ENCODE measurements at regions not wholly inside any gene's neighbourhood (a gene's known extent, or its start where the extent isn't known, plus 50 kb on each side); places are given as distances from the start of the nearest gene placed in this dataset.
A peak's percentile ranks its signal among the peaks of the same experiment; 100 is the strongest.
"Not testable (repeated sequence)": the region's sequence is repeated elsewhere in the genome, so short reads cannot be mapped to it uniquely, and the experiment has no call there.

GRCh38 chrX:89757767-89758166 lies 163.9 kb upstream of the TGIF2LX start:
- not testable (repeated sequence) for H3K27me3 ChIP-seq, H3K36me3 ChIP-seq, H3K4me1 ChIP-seq, DNase-seq, H3K4me3 ChIP-seq, H3K27ac ChIP-seq, H3K9me3 ChIP-seq
- TF ChIP-seq CTCF (IDR thresholded peaks at IDR 0.05), result peak in 2 of 6 experiments; percentile 23 to 31

- not testable (repeated sequence) for H3K27me3 ChIP-seq, H3K4me1 ChIP-seq, H3K27ac ChIP-seq, H3K36me3 ChIP-seq, H3K4me3 ChIP-seq, DNase-seq, H3K9me3 ChIP-seq
Observed at GRCh38 chrX:89759076-89759685, 162.5 kb upstream of the TGIF2LX start.

- H3K36me3 ChIP-seq, DNase-seq, H3K4me3 ChIP-seq, H3K27me3 ChIP-seq, H3K9me3 ChIP-seq, H3K27ac ChIP-seq, H3K4me1 ChIP-seq: not testable (repeated sequence)
Observed at GRCh38 chrX:89771639-89772038, 150.1 kb upstream of the TGIF2LX start.

GRCh38 chrX:89811440-89811839 lies 110.3 kb upstream of the TGIF2LX start:
- not testable (repeated sequence) for H3K27ac ChIP-seq, H3K9me3 ChIP-seq, H3K27me3 ChIP-seq, H3K4me1 ChIP-seq, H3K4me3 ChIP-seq, DNase-seq, H3K36me3 ChIP-seq

- H3K27me3 ChIP-seq, H3K4me3 ChIP-seq, H3K36me3 ChIP-seq, DNase-seq, H3K4me1 ChIP-seq, H3K9me3 ChIP-seq, H3K27ac ChIP-seq: not testable (repeated sequence)
Observed at GRCh38 chrX:89839723-89840122, 82.0 kb upstream of the TGIF2LX start.

GRCh38 chrX:89871662-89872061 lies 50.0 kb upstream of the TGIF2LX start:
- H3K9me3 ChIP-seq, H3K4me1 ChIP-seq, DNase-seq, H3K4me3 ChIP-seq, H3K36me3 ChIP-seq, H3K27ac ChIP-seq, H3K27me3 ChIP-seq: not testable (repeated sequence)
